22Rv1 (cell line): ENCODE measurements at regions not wholly inside any gene's neighbourhood (a gene's known extent, or its start where the extent isn't known, plus 50 kb on each side); places are given as distances from the start of the nearest gene placed in this dataset.

ENCODE experiments used
- ZFX ChIP-seq: fragments of 450-650 bp; IDR thresholded peaks from 2 replicates; pipeline ENCODE4 v1.6.1; 2017; ENCODE audit warnings: antibody characterized with exemption, borderline replicate concordance
- TF ChIP-seq, protein P1 (sequence below): fragments of 450-650 bp; IDR thresholded peaks from 2 replicates; pipeline ENCODE4 v1.5.1; 2017; ENCODE audit warnings: mild to moderate bottlenecking

- TF ChIP-seq, protein P1, sequence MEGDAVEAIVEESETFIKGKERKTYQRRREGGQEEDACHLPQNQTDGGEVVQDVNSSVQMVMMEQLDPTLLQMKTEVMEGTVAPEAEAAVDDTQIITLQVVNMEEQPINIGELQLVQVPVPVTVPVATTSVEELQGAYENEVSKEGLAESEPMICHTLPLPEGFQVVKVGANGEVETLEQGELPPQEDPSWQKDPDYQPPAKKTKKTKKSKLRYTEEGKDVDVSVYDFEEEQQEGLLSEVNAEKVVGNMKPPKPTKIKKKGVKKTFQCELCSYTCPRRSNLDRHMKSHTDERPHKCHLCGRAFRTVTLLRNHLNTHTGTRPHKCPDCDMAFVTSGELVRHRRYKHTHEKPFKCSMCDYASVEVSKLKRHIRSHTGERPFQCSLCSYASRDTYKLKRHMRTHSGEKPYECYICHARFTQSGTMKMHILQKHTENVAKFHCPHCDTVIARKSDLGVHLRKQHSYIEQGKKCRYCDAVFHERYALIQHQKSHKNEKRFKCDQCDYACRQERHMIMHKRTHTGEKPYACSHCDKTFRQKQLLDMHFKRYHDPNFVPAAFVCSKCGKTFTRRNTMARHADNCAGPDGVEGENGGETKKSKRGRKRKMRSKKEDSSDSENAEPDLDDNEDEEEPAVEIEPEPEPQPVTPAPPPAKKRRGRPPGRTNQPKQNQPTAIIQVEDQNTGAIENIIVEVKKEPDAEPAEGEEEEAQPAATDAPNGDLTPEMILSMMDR = no peak
- no peak for TF ChIP-seq ZFX
Measured at GRCh38 chr9:3719286-3719685, 193.5 kb upstream of the RFX3 start.
